Keratinocyte (primary cell): ENCODE measurements at regions not wholly inside any gene's neighbourhood (a gene's known extent, or its start where the extent isn't known, plus 50 kb on each side); places are given as distances from the start of the nearest gene placed in this dataset.

Experiments used
- EZH2 ChIP-seq: IDR thresholded peaks from one replicate; pipeline ENCODE4 v1.6.1; 2012; ENCODE audit warnings: inconsistent platforms, mild to moderate bottlenecking, low read length, moderate library complexity
- TF ChIP-seq, protein P1 (sequence below), 3 experiments: IDR thresholded peaks in 1 of 3; conservative IDR thresholded peaks in 1 of 3; optimal IDR thresholded peaks in 1 of 3; 2 replicates in 2 of 3; 3 replicates in 1 of 3; pipeline versions ENCODE3 to v1.5.1; 2011; ENCODE audit warnings: low read length in 3 of 3, mild to moderate bottlenecking in 3 of 3, moderate library complexity in 2 of 3, control low read depth in 1 of 3, inconsistent platforms in 1 of 3; ENCODE audit not compliant: insufficient read depth in 2 of 3; ENCODE audit errors: extremely low read depth in 1 of 3

DNA sequence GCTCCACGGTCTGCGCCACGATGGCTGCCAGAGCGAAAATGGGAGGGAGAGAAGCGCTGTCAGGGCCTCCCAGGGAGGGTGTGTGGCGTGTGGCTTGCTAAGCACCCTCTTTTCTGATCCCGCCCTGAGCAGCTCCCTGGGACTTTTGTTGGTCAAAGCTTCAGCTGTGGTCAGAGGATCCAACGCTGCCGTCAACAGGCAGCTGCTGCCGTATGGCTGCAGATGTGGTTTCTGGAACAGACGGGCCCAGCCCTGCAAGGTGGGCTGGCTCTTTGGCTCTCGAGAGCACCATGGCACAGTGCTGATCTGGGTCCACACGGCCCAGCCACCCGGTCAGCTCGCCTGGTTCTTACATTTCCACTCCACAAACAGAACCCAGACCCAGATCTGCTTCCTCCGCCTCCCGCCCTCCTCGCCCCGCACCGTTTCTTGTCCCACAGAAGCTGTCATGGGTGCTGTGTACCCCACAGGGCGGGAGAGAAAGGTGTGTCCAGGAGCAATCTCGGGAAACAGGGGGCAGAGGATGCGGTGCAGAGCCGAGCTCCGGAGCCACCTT is 86.0 kb upstream of the BHLHE23 start:
- TF ChIP-seq, protein P1, sequence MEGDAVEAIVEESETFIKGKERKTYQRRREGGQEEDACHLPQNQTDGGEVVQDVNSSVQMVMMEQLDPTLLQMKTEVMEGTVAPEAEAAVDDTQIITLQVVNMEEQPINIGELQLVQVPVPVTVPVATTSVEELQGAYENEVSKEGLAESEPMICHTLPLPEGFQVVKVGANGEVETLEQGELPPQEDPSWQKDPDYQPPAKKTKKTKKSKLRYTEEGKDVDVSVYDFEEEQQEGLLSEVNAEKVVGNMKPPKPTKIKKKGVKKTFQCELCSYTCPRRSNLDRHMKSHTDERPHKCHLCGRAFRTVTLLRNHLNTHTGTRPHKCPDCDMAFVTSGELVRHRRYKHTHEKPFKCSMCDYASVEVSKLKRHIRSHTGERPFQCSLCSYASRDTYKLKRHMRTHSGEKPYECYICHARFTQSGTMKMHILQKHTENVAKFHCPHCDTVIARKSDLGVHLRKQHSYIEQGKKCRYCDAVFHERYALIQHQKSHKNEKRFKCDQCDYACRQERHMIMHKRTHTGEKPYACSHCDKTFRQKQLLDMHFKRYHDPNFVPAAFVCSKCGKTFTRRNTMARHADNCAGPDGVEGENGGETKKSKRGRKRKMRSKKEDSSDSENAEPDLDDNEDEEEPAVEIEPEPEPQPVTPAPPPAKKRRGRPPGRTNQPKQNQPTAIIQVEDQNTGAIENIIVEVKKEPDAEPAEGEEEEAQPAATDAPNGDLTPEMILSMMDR (optimal IDR thresholded peaks at IDR 0.05 in 1 of 3, IDR thresholded peaks at IDR 0.05 in 1 of 3, conservative IDR thresholded peaks at IDR 0.05 in 1 of 3; ENCODE audit: extremely low read depth in 1 of 3, insufficient read depth in 2 of 3, low read length in 3 of 3): no peak
- TF ChIP-seq EZH2: no peak
